ENCODE measurements at regions not wholly inside any gene's neighbourhood (a gene's known extent, or its start where the extent isn't known, plus 50 kb on each side); places are given as distances from the start of the nearest gene placed in this dataset.

DNA sequence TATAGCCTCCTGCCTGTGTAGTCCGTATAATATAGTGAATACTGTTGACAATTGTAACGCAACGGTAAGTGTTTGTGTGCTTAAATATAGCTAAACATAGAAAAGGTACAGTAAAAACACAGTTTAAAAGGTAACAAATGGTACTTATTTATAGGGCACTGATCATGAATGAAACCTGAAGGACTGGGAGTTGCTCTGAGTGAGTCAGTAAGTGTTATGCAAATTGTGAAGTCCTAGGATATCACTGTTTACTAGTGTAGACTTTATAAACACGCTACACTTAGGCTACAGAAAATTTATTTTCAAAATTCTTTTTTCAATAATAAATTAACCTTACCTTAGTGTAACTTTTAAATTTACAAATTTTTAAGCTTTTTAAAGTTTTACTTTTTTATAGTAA, 1090.1 kb downstream of the CDH9 start:
- H3K4me1 ChIP-seq (ENCODE audit: insufficient read depth, insufficient read length) = no peaks in the 10 kb centered on the region
- no peaks in the 10 kb centered on the region for H3K27me3 ChIP-seq (ENCODE audit: insufficient read depth, insufficient read length)
- no peak for DNase-seq (ENCODE audit: low read depth, low spot score)
- H3K9ac ChIP-seq (ENCODE audit: insufficient read length, low read depth) = no peak overlapping the region
- no peaks in the 10 kb centered on the region for H3K36me3 ChIP-seq (ENCODE audit: insufficient read depth, insufficient read length, low read length)
- no peaks in the 10 kb centered on the region for H3K9me3 ChIP-seq (ENCODE audit: insufficient read depth, low read length)
- TF ChIP-seq ZNF274 (IDR thresholded peaks at IDR 0.05; ENCODE audit: low read depth, low read length) (no peak), YY1 (IDR thresholded peaks at IDR 0.05; ENCODE audit: insufficient read depth, insufficient read length) (no peak), SUZ12 (IDR thresholded peaks at IDR 0.05; ENCODE audit: extremely low read depth, insufficient read depth, insufficient read length) (no peak)
- no peak overlapping the region for H3K4me3 ChIP-seq (ENCODE audit: insufficient read length, low read depth)

DNA sequence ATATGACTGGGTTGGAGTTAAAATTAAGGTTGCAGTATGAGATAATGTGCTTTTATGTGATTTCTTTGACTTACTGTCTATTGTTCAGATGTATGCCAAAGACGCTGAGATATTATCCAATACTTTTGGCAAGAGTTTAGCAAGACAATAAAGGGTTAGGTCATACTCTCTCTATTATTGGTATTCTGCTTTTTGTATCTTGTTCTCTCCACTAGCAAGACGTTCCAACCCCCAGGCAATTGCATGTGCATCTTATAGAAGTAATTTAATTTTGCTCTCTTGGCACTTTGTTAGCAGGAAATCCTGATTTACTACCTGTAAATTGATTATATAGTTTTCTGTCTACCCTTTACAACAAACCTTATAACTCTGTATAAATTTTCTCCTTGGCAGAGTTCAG, 1093.6 kb downstream of the CDH9 start:
- DNase-seq (ENCODE audit: low read depth, low spot score) = no peak
- Histone ChIP-seq H3K4me1 (ENCODE audit: insufficient read depth, insufficient read length) (no peaks in the 10 kb centered on the region), H3K9me3 (ENCODE audit: insufficient read depth, low read length) (no peaks in the 10 kb centered on the region), H3K36me3 (ENCODE audit: insufficient read depth, insufficient read length, low read length) (no peaks in the 10 kb centered on the region), H3K4me3 (ENCODE audit: insufficient read length, low read depth) (no peak overlapping the region), H3K27me3 (ENCODE audit: insufficient read depth, insufficient read length) (no peaks in the 10 kb centered on the region), H3K9ac (ENCODE audit: insufficient read length, low read depth) (no peak overlapping the region)
- no peak for TF ChIP-seq YY1 (IDR thresholded peaks at IDR 0.05; ENCODE audit: insufficient read depth, insufficient read length)

DNA sequence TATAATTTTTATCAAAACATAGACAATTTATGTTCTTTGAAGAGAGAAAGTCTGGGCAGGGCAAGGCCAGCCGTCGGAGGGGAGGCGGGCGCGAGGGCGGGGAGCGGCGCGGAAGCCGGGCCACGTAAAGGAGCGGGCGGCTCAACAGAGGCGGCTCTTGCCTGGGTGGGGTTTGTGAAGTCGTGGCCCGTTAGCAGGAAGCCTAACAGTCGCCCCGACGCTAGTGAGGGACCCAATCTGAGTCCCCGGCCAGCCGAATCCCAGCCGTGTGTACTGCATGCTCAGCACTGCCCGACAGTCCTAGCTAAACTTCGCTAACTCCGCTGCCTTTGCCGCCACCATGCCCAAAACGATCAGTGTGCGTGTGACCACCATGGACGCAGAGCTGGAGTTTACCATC, 1129.2 kb downstream of the CDH9 start:
- Histone ChIP-seq H3K27me3 (ENCODE audit: insufficient read depth, insufficient read length) (no peaks in the 10 kb centered on the region), H3K4me1 (ENCODE audit: insufficient read depth, insufficient read length) (no peaks in the 10 kb centered on the region), H3K4me3 (ENCODE audit: insufficient read length, low read depth) (no peak overlapping the region), H3K9me3 (ENCODE audit: insufficient read depth, low read length) (no peaks in the 10 kb centered on the region), H3K9ac (ENCODE audit: insufficient read length, low read depth) (no peak overlapping the region), H3K36me3 (ENCODE audit: insufficient read depth, insufficient read length, low read length) (no peaks in the 10 kb centered on the region)
- TF ChIP-seq SUZ12 (IDR thresholded peaks at IDR 0.05; ENCODE audit: extremely low read depth, insufficient read depth, insufficient read length) = no peak
- no peak for TF ChIP-seq ZNF274 (IDR thresholded peaks at IDR 0.05; ENCODE audit: low read depth, low read length)
- no peak for TF ChIP-seq YY1 (IDR thresholded peaks at IDR 0.05; ENCODE audit: insufficient read depth, insufficient read length)
- DNase-seq (ENCODE audit: low read depth, low spot score) = no peak

DNA sequence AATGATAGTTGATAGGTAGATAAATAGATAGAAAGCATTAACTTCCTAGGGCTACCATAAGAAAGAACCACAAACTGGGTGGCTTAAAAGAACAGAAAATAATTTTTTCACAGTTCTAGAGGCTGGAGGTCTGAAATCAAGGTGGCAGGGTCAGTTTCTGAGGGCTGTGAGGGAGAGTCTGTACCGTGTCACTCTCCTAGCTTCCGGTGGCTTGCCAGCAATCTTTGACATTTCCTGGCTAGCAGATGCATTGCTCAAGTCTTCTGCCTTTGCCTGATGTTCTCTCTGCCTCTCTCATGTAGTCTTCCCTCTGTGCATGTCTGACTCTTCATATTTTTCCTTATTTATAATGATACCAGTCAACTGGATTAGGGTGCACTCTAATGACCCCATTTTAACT, 1132.7 kb downstream of the CDH9 start:
- Histone ChIP-seq H3K27me3 (ENCODE audit: insufficient read depth, insufficient read length) (no peaks in the 10 kb centered on the region), H3K4me1 (ENCODE audit: insufficient read depth, insufficient read length) (no peaks in the 10 kb centered on the region), H3K36me3 (ENCODE audit: insufficient read depth, insufficient read length, low read length) (no peaks in the 10 kb centered on the region), H3K9ac (ENCODE audit: insufficient read length, low read depth) (no peak overlapping the region), H3K4me3 (ENCODE audit: insufficient read length, low read depth) (no peak overlapping the region), H3K9me3 (ENCODE audit: insufficient read depth, low read length) (no peaks in the 10 kb centered on the region)
- no peak for DNase-seq (ENCODE audit: low read depth, low spot score)
- TF ChIP-seq YY1 (IDR thresholded peaks at IDR 0.05; ENCODE audit: insufficient read depth, insufficient read length) = no peak
- no peak for TF ChIP-seq SUZ12 (IDR thresholded peaks at IDR 0.05; ENCODE audit: extremely low read depth, insufficient read depth, insufficient read length)
- TF ChIP-seq ZNF274 (IDR thresholded peaks at IDR 0.05; ENCODE audit: low read depth, low read length) = no peak

DNA sequence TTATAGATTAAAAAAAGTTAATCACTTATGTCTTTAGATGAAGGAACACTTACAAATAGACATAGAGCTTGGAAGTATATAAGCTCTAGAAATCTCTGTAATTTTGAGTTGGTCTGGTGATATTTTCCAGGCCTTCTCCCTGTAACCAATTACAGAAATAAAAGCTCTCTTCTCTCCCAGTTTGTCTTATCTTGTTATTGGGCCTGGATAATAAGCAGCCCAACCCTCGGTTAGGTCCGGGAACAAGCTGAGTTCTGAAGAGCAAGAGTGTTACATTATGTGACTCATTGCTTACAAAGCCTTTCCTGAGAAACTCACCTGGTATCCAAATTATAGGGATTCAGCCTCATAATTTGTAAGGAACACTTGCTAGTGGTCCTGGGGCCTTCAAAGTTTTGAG, 1146.2 kb downstream of the CDH9 start:
- DNase-seq (ENCODE audit: low read depth, low spot score) = no peak
- Histone ChIP-seq H3K4me3 (ENCODE audit: insufficient read length, low read depth) (no peak overlapping the region), H3K27me3 (ENCODE audit: insufficient read depth, insufficient read length) (no peaks in the 10 kb centered on the region), H3K36me3 (ENCODE audit: insufficient read depth, insufficient read length, low read length) (no peaks in the 10 kb centered on the region), H3K9me3 (ENCODE audit: insufficient read depth, low read length) (peaks cover 9% of the 10 kb centered on the region; the same call in 1 of the 2 replicates), H3K9ac (ENCODE audit: insufficient read length, low read depth) (no peak overlapping the region), H3K4me1 (ENCODE audit: insufficient read depth, insufficient read length) (no peaks in the 10 kb centered on the region)
- TF ChIP-seq YY1 (IDR thresholded peaks at IDR 0.05; ENCODE audit: insufficient read depth, insufficient read length) (no peak), ZNF274 (IDR thresholded peaks at IDR 0.05; ENCODE audit: low read depth, low read length) (no peak), SUZ12 (IDR thresholded peaks at IDR 0.05; ENCODE audit: extremely low read depth, insufficient read depth, insufficient read length) (no peak)

DNA sequence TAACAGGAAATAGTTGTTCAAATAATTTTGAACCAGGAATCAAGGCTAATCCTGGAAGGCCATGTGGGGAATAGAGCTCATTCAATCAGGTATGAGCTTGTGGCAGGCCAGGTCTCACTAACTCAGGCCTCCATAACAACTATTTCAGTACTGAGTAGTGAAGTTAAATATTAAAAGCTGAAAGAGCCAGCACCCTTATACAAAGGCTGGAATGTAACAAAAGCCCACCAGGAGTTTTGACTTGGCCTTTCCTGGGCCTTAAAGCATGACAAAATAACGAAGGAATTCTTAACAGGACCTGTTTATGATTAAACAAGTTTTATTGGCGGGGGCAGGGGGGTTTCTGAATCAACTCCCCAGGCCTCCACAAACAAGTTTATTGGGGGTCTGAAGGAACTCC, 1146.7 kb downstream of the CDH9 start:
- Histone ChIP-seq H3K27me3 (ENCODE audit: insufficient read depth, insufficient read length) (no peaks in the 10 kb centered on the region), H3K9ac (ENCODE audit: insufficient read length, low read depth) (no peak overlapping the region), H3K4me1 (ENCODE audit: insufficient read depth, insufficient read length) (no peaks in the 10 kb centered on the region), H3K9me3 (ENCODE audit: insufficient read depth, low read length) (peaks cover 9% of the 10 kb centered on the region; the same call in 1 of the 2 replicates), H3K4me3 (ENCODE audit: insufficient read length, low read depth) (no peak overlapping the region), H3K36me3 (ENCODE audit: insufficient read depth, insufficient read length, low read length) (no peaks in the 10 kb centered on the region)
- no peak for DNase-seq (ENCODE audit: low read depth, low spot score)
- TF ChIP-seq ZNF274 (IDR thresholded peaks at IDR 0.05; ENCODE audit: low read depth, low read length) = no peak
- TF ChIP-seq YY1 (IDR thresholded peaks at IDR 0.05; ENCODE audit: insufficient read depth, insufficient read length) = no peak
- no peak for TF ChIP-seq SUZ12 (IDR thresholded peaks at IDR 0.05; ENCODE audit: extremely low read depth, insufficient read depth, insufficient read length)

DNA sequence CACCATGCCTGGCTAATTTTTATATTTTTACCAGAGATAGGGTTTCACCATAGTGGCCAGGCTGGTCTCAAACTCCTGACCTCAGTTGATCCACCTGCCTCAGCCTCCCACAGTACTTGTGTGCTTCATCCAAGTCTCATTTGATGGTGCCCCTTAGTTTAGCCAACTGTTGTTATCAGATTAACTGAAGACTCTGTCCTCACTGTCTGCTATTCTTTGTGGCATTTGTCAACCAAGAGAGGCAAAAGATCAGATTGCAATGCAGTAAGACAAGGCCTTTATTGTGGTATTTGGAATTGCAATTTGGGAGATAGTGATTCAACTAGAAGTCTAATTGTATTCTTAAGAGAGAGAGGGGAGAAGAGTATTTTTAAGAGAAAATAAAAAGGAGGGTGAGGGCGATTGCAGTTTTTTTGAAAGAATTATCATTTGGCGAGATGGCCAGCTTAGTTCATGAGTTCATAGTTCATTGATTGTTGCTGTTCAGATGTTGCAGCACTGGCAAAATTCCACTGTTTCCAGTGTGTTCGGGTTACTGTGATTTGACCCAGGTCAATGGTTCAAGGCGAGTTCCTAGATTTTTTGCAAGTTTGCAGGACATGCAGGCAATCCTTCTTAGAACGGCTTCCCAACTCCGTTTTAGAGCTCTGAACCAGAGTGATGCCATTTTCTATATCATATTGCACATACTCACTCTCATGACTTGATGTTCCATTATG, 1156.9 kb downstream of the CDH9 start:
- DNase-seq (ENCODE audit: low read depth, low spot score) = no peak
- H3K36me3 ChIP-seq (ENCODE audit: insufficient read depth, insufficient read length, low read length) = no peaks in the 10 kb centered on the region
- no peaks in the 10 kb centered on the region for H3K9me3 ChIP-seq (ENCODE audit: insufficient read depth, low read length)
- H3K4me1 ChIP-seq (ENCODE audit: insufficient read depth, insufficient read length) = no peaks in the 10 kb centered on the region
- no peak overlapping the region for H3K9ac ChIP-seq (ENCODE audit: insufficient read length, low read depth)
- no peak overlapping the region for H3K4me3 ChIP-seq (ENCODE audit: insufficient read length, low read depth)
- H3K27me3 ChIP-seq (ENCODE audit: insufficient read depth, insufficient read length) = no peaks in the 10 kb centered on the region
- TF ChIP-seq SUZ12 (IDR thresholded peaks at IDR 0.05; ENCODE audit: extremely low read depth, insufficient read depth, insufficient read length) = no peak
- TF ChIP-seq ZNF274 (IDR thresholded peaks at IDR 0.05; ENCODE audit: low read depth, low read length) = no peak
- no peak for TF ChIP-seq YY1 (IDR thresholded peaks at IDR 0.05; ENCODE audit: insufficient read depth, insufficient read length)

All from NT2/D1 (cell line).